Retinal pigment epithelial cell (primary cell): ENCODE measurements at regions not wholly inside any gene's neighbourhood (a gene's known extent, or its start where the extent isn't known, plus 50 kb on each side); places are given as distances from the start of the nearest gene placed in this dataset.

Experiments used
- DNase-seq: peaks from one replicate; pipeline ENCODE4 v3.0.0-alpha.2; 2010; ENCODE audit warnings: low read depth
- H3K4me3 ChIP-seq: 2 replicates; pipeline ENCODE4 v1.5.1; 2011; ENCODE audit warnings: mild to moderate bottlenecking, low read length, control low read depth, moderate library complexity
- CTCF ChIP-seq: conservative IDR thresholded peaks from 2 replicates; pipeline ENCODE4 v1.5.1; 2011; ENCODE audit warnings: low read depth, low read length, control low read depth, inconsistent platforms

GRCh38 chr6:91137286-91137685 is 550.4 kb upstream of the MAP3K7 start:
- DNase-seq: no peak
- no peak overlapping the region for H3K4me3 ChIP-seq
- TF ChIP-seq CTCF: no peak

- DNase-seq: no peak
- no peak for TF ChIP-seq CTCF
- H3K4me3 ChIP-seq: no peak overlapping the region
Measured at GRCh38 chr6:91135406-91136103, 548.7 kb upstream of the MAP3K7 start.

- H3K4me3 ChIP-seq: no peak overlapping the region
- DNase-seq: no peak
- TF ChIP-seq CTCF: no peak
Measured at GRCh38 chr6:91132461-91132860, 545.6 kb upstream of the MAP3K7 start.

GRCh38 chr6:91130126-91130525 is 543.3 kb upstream of the MAP3K7 start:
- TF ChIP-seq CTCF: no peak

GRCh38 chr6:91127752-91128151 is 540.9 kb upstream of the MAP3K7 start:
- TF ChIP-seq CTCF: no peak
- H3K4me3 ChIP-seq: no peak overlapping the region

More at GRCh38 chr6:91130126-91130525, 543.3 kb upstream of the MAP3K7 start:
- no peak overlapping the region for H3K4me3 ChIP-seq
- DNase-seq: no peak

GRCh38 chr6:91126876-91127275 is 540.0 kb upstream of the MAP3K7 start:
- no peak for TF ChIP-seq CTCF
- H3K4me3 ChIP-seq: no peak overlapping the region
- DNase-seq: no peak

More at GRCh38 chr6:91127752-91128151, 540.9 kb upstream of the MAP3K7 start:
- DNase-seq: no peak

GRCh38 chr6:91117550-91117949 is 530.7 kb upstream of the MAP3K7 start:
- TF ChIP-seq CTCF: no peak
- no peak for DNase-seq
- H3K4me3 ChIP-seq: no peak overlapping the region
